22Rv1 (cell line): ENCODE measurements at regions not wholly inside any gene's neighbourhood (a gene's known extent, or its start where the extent isn't known, plus 50 kb on each side); places are given as distances from the start of the nearest gene placed in this dataset.

Source experiments
- ZFX ChIP-seq: fragments of 450-650 bp; IDR thresholded peaks from 2 replicates; pipeline ENCODE4 v1.6.1; 2017; ENCODE audit warnings: antibody characterized with exemption, borderline replicate concordance
- TF ChIP-seq, protein P1 (sequence below): fragments of 450-650 bp; IDR thresholded peaks from 2 replicates; pipeline ENCODE4 v1.5.1; 2017; ENCODE audit warnings: mild to moderate bottlenecking

DNA sequence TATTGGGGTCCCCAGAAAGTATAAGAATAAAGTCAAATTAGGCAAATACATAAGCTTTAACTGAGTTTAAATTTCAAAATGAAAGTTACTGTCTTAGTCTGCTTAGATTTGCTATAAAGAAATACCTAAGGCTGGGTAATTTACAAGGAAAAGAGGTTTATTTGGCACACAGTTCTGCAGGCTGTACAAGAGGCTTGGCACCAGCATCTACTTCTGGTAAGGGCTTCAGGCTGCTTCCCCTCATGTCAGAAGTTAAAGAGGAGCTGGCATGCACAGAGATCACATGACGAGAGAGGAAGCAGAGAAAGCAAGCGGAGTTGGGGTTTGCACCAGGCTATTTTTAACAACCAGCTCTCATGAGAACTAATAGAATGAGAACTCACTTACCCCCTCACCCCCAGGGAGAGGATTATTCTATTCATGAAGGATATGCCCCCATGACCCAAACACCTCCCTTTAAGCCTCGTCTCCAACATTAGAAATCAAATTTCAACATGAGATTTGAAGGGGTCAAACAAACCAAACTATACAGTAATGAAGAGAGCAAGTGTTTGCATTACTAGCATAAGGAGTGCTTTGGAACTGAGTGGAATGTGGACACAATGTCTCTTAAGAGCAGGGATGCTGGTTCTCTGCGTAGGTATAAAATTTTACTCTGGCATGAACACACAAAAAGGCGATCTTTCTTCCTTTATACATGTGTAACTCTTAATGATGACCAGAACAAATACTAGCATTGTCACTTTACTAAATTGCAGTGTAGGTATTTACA is 292.8 kb upstream of the PMFBP1 start:
- TF ChIP-seq, protein P1, sequence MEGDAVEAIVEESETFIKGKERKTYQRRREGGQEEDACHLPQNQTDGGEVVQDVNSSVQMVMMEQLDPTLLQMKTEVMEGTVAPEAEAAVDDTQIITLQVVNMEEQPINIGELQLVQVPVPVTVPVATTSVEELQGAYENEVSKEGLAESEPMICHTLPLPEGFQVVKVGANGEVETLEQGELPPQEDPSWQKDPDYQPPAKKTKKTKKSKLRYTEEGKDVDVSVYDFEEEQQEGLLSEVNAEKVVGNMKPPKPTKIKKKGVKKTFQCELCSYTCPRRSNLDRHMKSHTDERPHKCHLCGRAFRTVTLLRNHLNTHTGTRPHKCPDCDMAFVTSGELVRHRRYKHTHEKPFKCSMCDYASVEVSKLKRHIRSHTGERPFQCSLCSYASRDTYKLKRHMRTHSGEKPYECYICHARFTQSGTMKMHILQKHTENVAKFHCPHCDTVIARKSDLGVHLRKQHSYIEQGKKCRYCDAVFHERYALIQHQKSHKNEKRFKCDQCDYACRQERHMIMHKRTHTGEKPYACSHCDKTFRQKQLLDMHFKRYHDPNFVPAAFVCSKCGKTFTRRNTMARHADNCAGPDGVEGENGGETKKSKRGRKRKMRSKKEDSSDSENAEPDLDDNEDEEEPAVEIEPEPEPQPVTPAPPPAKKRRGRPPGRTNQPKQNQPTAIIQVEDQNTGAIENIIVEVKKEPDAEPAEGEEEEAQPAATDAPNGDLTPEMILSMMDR, result no peak
- no peak for TF ChIP-seq ZFX
